ENCODE measurements at regions not wholly inside any gene's neighbourhood (a gene's known extent, or its start where the extent isn't known, plus 50 kb on each side); places are given as distances from the start of the nearest gene placed in this dataset.

- Mint-ChIP-seq H3K27me3 (ENCODE audit: low read depth) (no peaks in the 10 kb centered on the region), H3K27ac (ENCODE audit: unreplicated experiment) (no peak overlapping the region), H3K4me3 (no peak overlapping the region), H3K36me3 (ENCODE audit: low read depth) (peaks cover 9% of the 10 kb centered on the region), H3K4me1 (no peaks in the 10 kb centered on the region), H3K9me3 (peaks cover 13% of the 10 kb centered on the region)
- no peak for TF ChIP-seq CTCF (conservative IDR thresholded peaks at IDR 0.05)
- no peak for DNase-seq (ENCODE audit: low read depth, low spot score)
These were observed 177.4 kb downstream of the TMEM182 start for GRCh38 chr2:102939207-102939606.

GRCh38 chr2:102940684-102941083 is 178.9 kb downstream of the TMEM182 start:
- H3K27me3 Mint-ChIP-seq (ENCODE audit: low read depth), result no peaks in the 10 kb centered on the region
- peaks cover 13% of the 10 kb centered on the region for H3K9me3 Mint-ChIP-seq
- H3K36me3 Mint-ChIP-seq (ENCODE audit: low read depth), result peaks cover 9% of the 10 kb centered on the region
- H3K4me1 Mint-ChIP-seq, result no peaks in the 10 kb centered on the region
- H3K27ac Mint-ChIP-seq (ENCODE audit: unreplicated experiment), result no peak overlapping the region
- DNase-seq (ENCODE audit: low read depth, low spot score), result no peak
- no peak overlapping the region for H3K4me3 Mint-ChIP-seq
- no peak for TF ChIP-seq CTCF (conservative IDR thresholded peaks at IDR 0.05)

DNA sequence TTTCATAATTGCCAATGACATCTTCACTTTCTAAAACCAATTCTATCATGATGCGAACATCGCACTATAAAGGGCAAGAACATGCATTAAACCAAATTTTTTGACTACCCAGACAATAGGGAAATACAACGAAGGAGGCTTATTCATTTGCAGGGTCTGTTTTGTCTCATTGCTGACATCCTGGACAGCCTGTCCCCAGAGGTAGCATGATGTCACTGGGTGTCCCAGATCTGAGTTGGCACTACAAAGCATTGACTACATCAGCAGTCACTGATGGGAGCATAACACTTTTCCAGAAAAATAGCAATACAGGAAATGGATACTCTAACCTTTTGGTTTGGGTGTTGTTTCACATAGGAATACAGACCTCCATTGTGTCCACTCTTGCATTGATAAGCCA is 180.3 kb downstream of the TMEM182 start:
- H3K9me3 Mint-ChIP-seq, result peaks cover 13% of the 10 kb centered on the region
- DNase-seq (ENCODE audit: low read depth, low spot score), result no peak

DNA sequence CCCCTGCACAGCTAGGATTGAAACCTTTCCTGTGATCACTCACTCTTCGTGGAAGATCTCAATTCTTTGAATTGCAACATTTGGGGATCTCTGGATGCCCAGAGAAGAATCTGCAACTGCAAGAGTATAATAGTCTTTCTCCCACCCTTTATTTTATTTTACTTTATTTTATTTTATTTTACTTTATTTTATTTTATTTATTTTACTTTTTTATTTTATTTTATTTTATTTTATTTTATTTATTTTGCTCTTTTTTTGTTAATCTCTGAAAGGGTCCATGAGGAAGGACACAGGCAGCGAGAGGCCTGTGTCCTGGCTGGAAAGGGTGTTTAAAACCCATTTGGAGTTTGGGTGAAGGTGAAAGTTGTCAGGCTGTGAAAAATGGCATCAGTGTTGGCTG is 181.4 kb downstream of the TMEM182 start:
- peaks cover 7% of the 10 kb centered on the region for H3K36me3 Mint-ChIP-seq (ENCODE audit: low read depth)
- no peak overlapping the region for H3K27ac Mint-ChIP-seq (ENCODE audit: unreplicated experiment)
- H3K4me1 Mint-ChIP-seq, result peaks cover 7% of the 10 kb centered on the region
- H3K4me3 Mint-ChIP-seq, result no peak overlapping the region
- no peak for TF ChIP-seq CTCF (conservative IDR thresholded peaks at IDR 0.05)
- H3K27me3 Mint-ChIP-seq (ENCODE audit: low read depth), result no peaks in the 10 kb centered on the region
- no peak for DNase-seq (ENCODE audit: low read depth, low spot score)
- H3K9me3 Mint-ChIP-seq, result peaks cover 10% of the 10 kb centered on the region

More for the DNA sequence above, 180.3 kb downstream of the TMEM182 start:
- Mint-ChIP-seq H3K36me3 (ENCODE audit: low read depth) (peaks cover 9% of the 10 kb centered on the region), H3K4me1 (peaks cover 7% of the 10 kb centered on the region), H3K27ac (ENCODE audit: unreplicated experiment) (no peak overlapping the region), H3K4me3 (no peak overlapping the region), H3K27me3 (ENCODE audit: low read depth) (no peaks in the 10 kb centered on the region)
- no peak for TF ChIP-seq CTCF (conservative IDR thresholded peaks at IDR 0.05)

DNA sequence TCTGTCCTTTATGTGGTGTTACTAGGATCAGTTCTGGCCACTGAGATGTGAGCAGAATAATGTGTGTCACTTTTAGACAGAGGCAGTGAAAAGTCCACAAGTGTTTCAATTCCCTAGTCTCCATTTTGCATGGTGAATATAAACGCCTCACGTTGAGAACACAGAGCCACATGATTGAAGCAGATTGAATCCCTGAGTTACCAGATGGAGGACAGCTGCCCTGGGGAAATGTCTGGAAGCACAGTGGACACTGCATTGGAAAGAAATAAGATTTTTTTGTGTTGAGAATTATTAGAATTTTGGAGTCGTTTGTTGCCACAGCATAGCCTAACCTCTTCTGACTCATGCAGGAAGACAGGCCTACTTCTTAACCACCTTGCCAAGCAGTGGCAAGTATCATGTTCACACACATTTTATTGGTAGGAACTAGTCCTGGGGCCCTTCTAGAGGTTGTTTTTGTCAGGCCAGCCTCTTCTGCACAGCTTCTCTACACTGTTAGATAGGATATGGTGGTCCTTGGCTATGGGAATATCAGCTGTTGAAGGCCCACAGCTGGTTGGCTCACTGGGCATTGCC is 188.6 kb downstream of the TMEM182 start:
- Mint-ChIP-seq H3K36me3 (ENCODE audit: low read depth) (no peaks in the 10 kb centered on the region), H3K27me3 (ENCODE audit: low read depth) (no peaks in the 10 kb centered on the region), H3K27ac (ENCODE audit: unreplicated experiment) (peak overlapping the region; percentile 30), H3K9me3 (no peaks in the 10 kb centered on the region), H3K4me1 (peaks cover 7% of the 10 kb centered on the region), H3K4me3 (no peak overlapping the region)
- DNase-seq (ENCODE audit: low read depth, low spot score), result no peak
- TF ChIP-seq CTCF (conservative IDR thresholded peaks at IDR 0.05), result no peak

Measured in neural crest cell (in vitro differentiated cells).